K562 (cell line): ENCODE measurements at regions not wholly inside any gene's neighbourhood (a gene's known extent, or its start where the extent isn't known, plus 50 kb on each side); places are given as distances from the start of the nearest gene placed in this dataset.

Experiments used
- ATAC-seq: fragments of 200-7000 bp; cut with Tn5 transposase; 3 replicates; pipeline ENCODE4 v1.9.1; 2020; ENCODE audit warnings: moderate library complexity
- BruUV-seq: library from RNA; stranded (reverse); fragments of 400-500 nt; replicated peaks from 2 replicates; lab custom pipeline; 2021; lab: Mats Ljungman, UMichigan
- CTCF ChIA-PET: fragments of 300-600 bp; formaldehyde crosslinking; extraction: SDS; loops from one replicate; lab custom pipeline; 2021; ENCODE audit warnings: low intra/inter-chr PET ratio; lab: Yijun Ruan, JAX
- POLR2A ChIA-PET: fragments of 300-600, 350-650 bp; sonication (Branson Sonifier 250); formaldehyde crosslinking; extraction: SDS; loops from one replicate; lab custom pipeline; 2021; ENCODE audit warnings: antibody characterized with exemption, inconsistent platforms; lab: Yijun Ruan, JAX
- DNase-seq, 4 experiments: peaks; one replicate each; pipeline versions ENCODE4 v3.0.0 to v3.0.0-alpha.2; 2011 to 2018; ENCODE audit warnings: low spot score in 3 of 4, mixed read lengths in 3 of 4; ENCODE audit errors: extremely low read depth in 1 of 4
- FAIRE-seq: peaks from 2 replicates; lab custom pipeline; 2011; peaks lifted over from hg19 to GRCh38; lab: Jason Lieb, UNC
- H2AFZ ChIP-seq: 2 replicates; pipeline ENCODE4 v1.6.0; 2011; ENCODE audit warnings: low read depth, low read length, control low read depth, inconsistent platforms
- H3K27ac ChIP-seq: fragments of 200-600 bp; 3 replicates; pipeline ENCODE4 v1.8.0; 2011; ENCODE audit warnings: low read depth, mild to moderate bottlenecking, control low read depth, inconsistent platforms, low read length, moderate library complexity, mixed read lengths; ENCODE audit errors: extremely low read depth
- H3K27me3 ChIP-seq, 2 experiments: fragments of 300-600 bp in 1 of 2; 2 replicates in 1 of 2; 3 replicates in 1 of 2; pipeline versions ENCODE4 v1.6.0 to v1.8.0; 2011; ENCODE audit warnings: inconsistent platforms in 2 of 2, low read length in 2 of 2, mild to moderate bottlenecking in 1 of 2, mixed read lengths in 1 of 2, moderate library complexity in 1 of 2; ENCODE audit not compliant: control insufficient read depth in 2 of 2, insufficient read depth in 2 of 2
- H3K36me3 ChIP-seq: fragments of 300-600 bp; 3 replicates; pipeline ENCODE4 v1.8.0; 2011; ENCODE audit warnings: mild to moderate bottlenecking, low read length, inconsistent platforms; ENCODE audit not compliant: control insufficient read depth, insufficient read depth
- H3K4me1 ChIP-seq, 2 experiments: fragments of 200-600 bp in 1 of 2; replicated peaks in 1 of 2; 2 replicates in 1 of 2; 3 replicates in 1 of 2; pipeline versions ENCODE4 v1.5.1 to v1.8.0; 2011; ENCODE audit warnings: inconsistent platforms in 2 of 2, low read length in 2 of 2, mild to moderate bottlenecking in 1 of 2, mixed read lengths in 1 of 2, moderate library complexity in 1 of 2; ENCODE audit not compliant: control insufficient read depth in 2 of 2, insufficient read depth in 2 of 2
- H3K4me2 ChIP-seq: 2 replicates; pipeline ENCODE4 v1.6.1; 2011; ENCODE audit warnings: low read length, control low read depth, inconsistent platforms, mixed read lengths; ENCODE audit not compliant: insufficient read depth
- H3K4me3 ChIP-seq: fragments of 200-600 bp; sonication (generic), shearing (Covaris generic); 2 replicates; pipeline ENCODE4 v1.5.1; 2016; ENCODE audit warnings: control low read depth, inconsistent platforms
- H3K79me2 ChIP-seq: fragments of 200-600 bp; 3 replicates; pipeline ENCODE4 v1.8.0; 2011; ENCODE audit warnings: low read length, inconsistent platforms; ENCODE audit not compliant: control insufficient read depth, insufficient read depth
- H3K9ac ChIP-seq, 2 experiments: 2 replicates each; pipeline versions ENCODE4 v1.6.0 to v1.6.1; 2011; ENCODE audit warnings: low read depth in 2 of 2, low read length in 2 of 2, control low read depth in 1 of 2, inconsistent platforms in 1 of 2, mild to moderate bottlenecking in 1 of 2, mixed read lengths in 1 of 2; ENCODE audit not compliant: insufficient read depth in 1 of 2
- H3K9me1 ChIP-seq: one replicate; pipeline ENCODE4 v1.6.0; 2011; ENCODE audit warnings: inconsistent platforms, mild to moderate bottlenecking, low read length, moderate library complexity; ENCODE audit not compliant: control insufficient read depth, insufficient read depth
- H3K9me3 ChIP-seq: replicated peaks from 2 replicates; pipeline ENCODE4 v1.5.1; 2011; ENCODE audit warnings: low read depth, low read length, inconsistent platforms; ENCODE audit not compliant: control insufficient read depth, insufficient read depth
- H4K20me1 ChIP-seq: replicated peaks from 2 replicates; pipeline ENCODE4 v1.6.1; 2011; ENCODE audit warnings: low read length, inconsistent platforms, mixed read lengths; ENCODE audit not compliant: control insufficient read depth, insufficient read depth
- CEBPZ ChIP-seq: fragments of 150-350 bp; IDR thresholded peaks from 2 replicates; pipeline ENCODE4 v1.6.1; 2014; ENCODE audit warnings: low read depth, mild to moderate bottlenecking, low read length, borderline replicate concordance
- E2F6 ChIP-seq, 2 experiments: IDR thresholded peaks; 2 replicates each; pipeline ENCODE4 v1.6.1; 2011; ENCODE audit warnings: borderline replicate concordance in 1 of 2, control low read depth in 1 of 2, low read depth in 1 of 2, low read length in 1 of 2, mild to moderate bottlenecking in 1 of 2, mixed read lengths in 1 of 2, moderate library complexity in 1 of 2; ENCODE audit not compliant: insufficient read depth in 1 of 2, insufficient read length in 1 of 2, poor library complexity in 1 of 2, severe bottlenecking in 1 of 2; ENCODE audit errors: extremely low read depth in 1 of 2
- ETV6 ChIP-seq, 3 experiments: fragments of 150-350 bp in 1 of 3; sonication (generic) in 1 of 3; formaldehyde crosslinking in 1 of 3; IDR thresholded peaks; 2 replicates each; pipeline versions ENCODE4 v1.6.1 to v1.8.0; 2014 to 2022; ENCODE audit warnings: borderline replicate concordance in 2 of 3, low read depth in 2 of 3, antibody characterized with exemption in 1 of 3, low read length in 1 of 3, mild to moderate bottlenecking in 1 of 3, missing genetic modification reagents in 1 of 3
- HMBOX1 ChIP-seq: sonication (generic); IDR thresholded peaks from 2 replicates; pipeline ENCODE4 v1.6.1; 2016
- HNRNPLL ChIP-seq: fragments of 200-400 bp; formaldehyde crosslinking; IDR thresholded peaks from 2 replicates; pipeline ENCODE4 v1.6.1; 2017; ENCODE audit warnings: low read length, low read depth, mild to moderate bottlenecking; ENCODE audit not compliant: poor library complexity, severe bottlenecking
- MAFF ChIP-seq: IDR thresholded peaks from 2 replicates; pipeline ENCODE4 v1.6.1; 2012; ENCODE audit warnings: low read length, improper control_type of control experiment
- MEIS2 ChIP-seq: fragments of 450-650 bp; IDR thresholded peaks from 2 replicates; pipeline ENCODE4 v1.6.1; 2014; ENCODE audit warnings: mild to moderate bottlenecking; ENCODE audit not compliant: partially characterized antibody
- MXD1 ChIP-seq: fragments of 250-450 bp; sonication (Bioruptor Pico); IDR thresholded peaks from 2 replicates; pipeline ENCODE4 v1.8.0; 2021; ENCODE audit warnings: borderline replicate concordance, mild to moderate bottlenecking, moderate library complexity; ENCODE audit not compliant: poor library complexity, severe bottlenecking
- NR4A1 ChIP-seq, 2 experiments: fragments of 250-450 bp in 1 of 2; fragments of 450-650 bp in 1 of 2; sonication (Bioruptor Pico) in 1 of 2; IDR thresholded peaks; 2 replicates each; pipeline versions ENCODE4 v1.4.0 to v1.6.1; 2016 to 2020; ENCODE audit warnings: mild to moderate bottlenecking in 2 of 2, missing compliant biosample characterization in 1 of 2, missing genetic modification characterization in 1 of 2, moderate library complexity in 1 of 2
- RBM22 ChIP-seq: fragments of 200-400 bp; formaldehyde crosslinking; IDR thresholded peaks from 2 replicates; pipeline ENCODE4 v1.6.1; 2018; ENCODE audit warnings: low read length, low read depth; ENCODE audit not compliant: poor library complexity, severe bottlenecking
- RBM25 ChIP-seq: fragments of 200-400 bp; formaldehyde crosslinking; IDR thresholded peaks from 2 replicates; pipeline ENCODE4 v1.6.1; 2018; ENCODE audit warnings: low read length, low read depth, moderate library complexity; ENCODE audit not compliant: severe bottlenecking
- YBX1 ChIP-seq: fragments of 450-650 bp; IDR thresholded peaks from 2 replicates; pipeline ENCODE4 v1.7.1; 2016; ENCODE audit warnings: mild to moderate bottlenecking
- ZNF174 ChIP-seq: fragments of 250-450 bp; sonication (Bioruptor Pico); IDR thresholded peaks from 2 replicates; pipeline ENCODE4 v1.4.0; 2020; ENCODE audit warnings: mild to moderate bottlenecking
- ZNF277 ChIP-seq: fragments of 250-450 bp; sonication (Bioruptor Pico); IDR thresholded peaks from 2 replicates; pipeline ENCODE4 v1.8.0; 2022; ENCODE audit warnings: inconsistent platforms, mild to moderate bottlenecking, moderate library complexity, borderline replicate concordance
- WGBS: fragments of 100-300 bp; shearing (Covaris generic); methylation state at CpG from one replicate; pipeline ENCODE4 v1.1.6; 2016; ENCODE audit warnings: low coverage, mixed read lengths; ENCODE audit not compliant: insufficient coverage; ENCODE audit errors: missing lambda C conversion rate; 5-methylcytosine and 5-hydroxymethylcytosine counted together
- in situ Hi-C: fragments of 300-500 bp; cut with MboI; formaldehyde crosslinking; loops from 4 replicates; pipeline ENCODE4 v1.15.0; 2018; ENCODE audit warnings: inconsistent platforms, mixed read lengths
- intact Hi-C: fragments of 100-400 bp; cut with micrococcal nuclease; formaldehyde crosslinking; loops from 2 replicates; pipeline ENCODE4 v1.14.2; 2022

- H3K4me1 ChIP-seq: no peaks in the 10 kb centered on the region
- H3K4me3 ChIP-seq: no peak overlapping the region
- CTCF ChIA-PET: no interaction called here
- H4K20me1 ChIP-seq: no peaks in the 10 kb centered on the region
- H3K4me2 ChIP-seq: no peak overlapping the region
- DNase-seq: no peak
- no peak overlapping the region for H2AFZ ChIP-seq
- in situ Hi-C loops (no loop called here), intact Hi-C loops (no loop called here)
- FAIRE-seq: no peak
- H3K9me1 ChIP-seq: no peaks in the 10 kb centered on the region
- H3K9me3 ChIP-seq: no peaks in the 10 kb centered on the region
- WGBS: 8% methylated on average over 3 of the region's 3 CpGs
- H3K27ac ChIP-seq: no peak overlapping the region
- no peak for ATAC-seq
- no peak overlapping the region for H3K9ac ChIP-seq
- no TSS peak for BruUV-seq
- POLR2A ChIA-PET: no interaction called here
- no peaks in the 10 kb centered on the region for H3K27me3 ChIP-seq
- no peaks in the 10 kb centered on the region for H3K36me3 ChIP-seq
- no peaks in the 10 kb centered on the region for H3K79me2 ChIP-seq
- no peak for TF ChIP-seq MEIS2
- TF ChIP-seq ZNF174 (CRISPR knock-in tag): no peak
- no peak for TF ChIP-seq MAFF
- TF ChIP-seq NR4A1 (CRISPR knock-in tag; IDR thresholded peaks at IDR 0.05): no peak
- TF ChIP-seq NR4A1 (tag; IDR thresholded peaks at IDR 0.05): no peak
- no peak for TF ChIP-seq RBM22
- no peak for TF ChIP-seq RBM25
- no peak for TF ChIP-seq YBX1
- TF ChIP-seq ZNF277: no peak
- TF ChIP-seq ETV6 (IDR thresholded peaks at IDR 0.05; ENCODE audit: borderline replicate concordance in 1 of 2, low read depth in 2 of 2, low read length in 1 of 2): no peak
- no peak for TF ChIP-seq ETV6 (CRISPR knock-in tag; IDR thresholded peaks at IDR 0.05; ENCODE audit: borderline replicate concordance)
- TF ChIP-seq E2F6 (IDR thresholded peaks at IDR 0.05; ENCODE audit: borderline replicate concordance in 1 of 2, extremely low read depth in 1 of 2, insufficient read depth in 1 of 2, insufficient read length in 1 of 2, low read depth in 1 of 2, low read length in 1 of 2, poor library complexity in 1 of 2, severe bottlenecking in 1 of 2): no peak
- TF ChIP-seq HNRNPLL: no peak
- TF ChIP-seq HMBOX1: no peak
- TF ChIP-seq CEBPZ: no peak
- no peak for TF ChIP-seq MXD1 (CRISPR knock-in tag)
Observed at GRCh38 chr4:45423896-45424295, 697.5 kb upstream of the GNPDA2 start.
